ENCODE measurements at regions not wholly inside any gene's neighbourhood (a gene's known extent, or its start where the extent isn't known, plus 50 kb on each side); places are given as distances from the start of the nearest gene placed in this dataset.

GRCh38 chr15:81433462-81433861, 59.4 kb upstream of the TMC3 start:
- H3K4me3 ChIP-seq = no peak overlapping the region
- no peak for TF ChIP-seq CTCF (IDR thresholded peaks at IDR 0.05; ENCODE audit: low read depth, low read length)

GRCh38 chr15:81432179-81432578, 58.2 kb upstream of the TMC3 start:
- no peak for TF ChIP-seq CTCF (IDR thresholded peaks at IDR 0.05; ENCODE audit: low read depth, low read length)
- Histone ChIP-seq H3K27me3 (no peaks in the 10 kb centered on the region), H3K9me3 (ENCODE audit: low read depth) (no peaks in the 10 kb centered on the region), H3K27ac (no peak overlapping the region), H3K36me3 (no peaks in the 10 kb centered on the region), H3K4me3 (no peak overlapping the region), H3K4me1 (ENCODE audit: low read depth) (no peaks in the 10 kb centered on the region)
- DNase-seq (ENCODE audit: low read depth in 1 of 2, low spot score in 1 of 2) = no peak

More at GRCh38 chr15:81433462-81433861, 59.4 kb upstream of the TMC3 start:
- Histone ChIP-seq H3K36me3 (no peaks in the 10 kb centered on the region), H3K27me3 (no peaks in the 10 kb centered on the region), H3K27ac (no peak overlapping the region), H3K9me3 (ENCODE audit: low read depth) (no peaks in the 10 kb centered on the region), H3K4me1 (ENCODE audit: low read depth) (no peaks in the 10 kb centered on the region)
- no peak for DNase-seq (ENCODE audit: low read depth in 1 of 2, low spot score in 1 of 2)

GRCh38 chr15:81427176-81427575, 53.2 kb upstream of the TMC3 start:
- no peak for DNase-seq (ENCODE audit: low read depth in 1 of 2, low spot score in 1 of 2)
- TF ChIP-seq CTCF (IDR thresholded peaks at IDR 0.05; ENCODE audit: low read depth, low read length) = no peak
- Histone ChIP-seq H3K27me3 (no peaks in the 10 kb centered on the region), H3K4me1 (ENCODE audit: low read depth) (no peaks in the 10 kb centered on the region), H3K27ac (no peak overlapping the region), H3K4me3 (no peak overlapping the region), H3K9me3 (ENCODE audit: low read depth) (no peaks in the 10 kb centered on the region), H3K36me3 (no peaks in the 10 kb centered on the region)

- Histone ChIP-seq H3K27ac (no peak overlapping the region), H3K9me3 (ENCODE audit: low read depth) (no peaks in the 10 kb centered on the region), H3K4me1 (ENCODE audit: low read depth) (no peaks in the 10 kb centered on the region), H3K4me3 (no peak overlapping the region), H3K27me3 (no peaks in the 10 kb centered on the region), H3K36me3 (no peaks in the 10 kb centered on the region)
- DNase-seq (ENCODE audit: low read depth in 1 of 2, low spot score in 1 of 2) = no peak
- no peak for TF ChIP-seq CTCF (IDR thresholded peaks at IDR 0.05; ENCODE audit: low read depth, low read length)
Observed at GRCh38 chr15:81425905-81426304, 51.9 kb upstream of the TMC3 start.

Data from cardiac muscle cell (in vitro differentiated cells and primary cell).